HG03097 (cell line): ENCODE measurements at regions not wholly inside any gene's neighbourhood (a gene's known extent, or its start where the extent isn't known, plus 50 kb on each side); places are given as distances from the start of the nearest gene placed in this dataset.
"Not testable (repeated sequence)": the region's sequence is repeated elsewhere in the genome, so short reads cannot be mapped to it uniquely, and the experiment has no call there.

Experiments used
- ATAC-seq: cut with Tn5 transposase; IDR thresholded peaks from one replicate; pipeline ENCODE4 v1.9.1; 2021; ENCODE audit not compliant: unreplicated experiment, low FRiP score

DNA sequence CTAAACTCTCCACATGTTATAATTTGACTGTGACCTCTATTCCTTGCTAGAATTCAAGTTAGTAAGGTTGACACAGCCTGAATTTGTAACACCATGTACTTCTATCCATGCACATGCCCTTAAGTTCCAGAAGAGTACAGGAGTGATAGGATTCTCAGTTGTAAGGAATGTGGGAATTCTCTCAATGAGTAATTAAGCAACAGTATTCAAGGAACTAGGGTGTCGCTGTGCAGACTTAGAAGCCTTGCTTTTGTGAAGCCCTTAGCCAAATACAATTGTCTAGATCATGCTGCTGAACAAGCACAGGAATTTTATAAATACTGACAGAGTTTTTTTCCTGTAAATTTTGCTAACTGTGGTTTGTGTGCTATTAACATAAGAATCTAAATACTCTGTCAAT lies 276.3 kb upstream of the PTBP2 start:
- ATAC-seq: no peak

DNA sequence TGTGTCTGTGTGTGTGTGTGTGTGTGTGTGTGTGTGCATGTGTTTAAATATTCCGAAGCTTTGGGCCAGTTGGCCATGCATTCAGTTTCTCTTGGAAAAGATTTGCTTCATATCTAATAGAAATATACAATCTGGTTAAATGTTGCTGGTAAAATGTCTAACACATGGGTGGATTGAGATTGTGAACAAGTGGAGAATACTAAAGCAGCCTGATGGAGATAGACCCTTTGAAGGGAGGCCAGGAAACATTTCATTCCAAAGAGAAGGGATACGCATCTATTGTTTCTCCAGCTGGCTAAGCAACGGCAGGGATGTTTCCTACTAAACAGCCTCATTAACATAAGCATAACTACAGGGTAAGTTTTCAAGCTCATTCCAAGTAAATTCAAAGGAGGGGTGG lies 257.5 kb upstream of the PTBP2 start:
- ATAC-seq: no peak

DNA sequence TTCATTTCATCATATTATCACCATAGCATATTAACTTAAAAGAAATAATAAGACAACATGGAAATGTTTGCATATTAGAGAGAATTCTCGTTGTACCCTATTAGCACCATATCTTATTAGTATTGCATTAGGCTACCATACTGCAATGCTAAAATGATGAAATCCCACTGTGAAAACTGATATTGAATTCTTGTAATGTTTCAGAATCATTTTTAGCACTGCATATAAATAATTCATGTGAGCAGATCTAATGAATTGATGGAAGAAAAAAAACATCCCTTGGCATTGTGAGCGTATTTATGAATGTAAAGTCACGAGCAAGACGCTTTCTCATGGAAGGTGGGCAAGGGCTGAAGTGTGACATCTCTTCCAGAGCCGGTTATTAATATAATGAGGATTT lies 257.1 kb upstream of the PTBP2 start:
- ATAC-seq: no peak

DNA sequence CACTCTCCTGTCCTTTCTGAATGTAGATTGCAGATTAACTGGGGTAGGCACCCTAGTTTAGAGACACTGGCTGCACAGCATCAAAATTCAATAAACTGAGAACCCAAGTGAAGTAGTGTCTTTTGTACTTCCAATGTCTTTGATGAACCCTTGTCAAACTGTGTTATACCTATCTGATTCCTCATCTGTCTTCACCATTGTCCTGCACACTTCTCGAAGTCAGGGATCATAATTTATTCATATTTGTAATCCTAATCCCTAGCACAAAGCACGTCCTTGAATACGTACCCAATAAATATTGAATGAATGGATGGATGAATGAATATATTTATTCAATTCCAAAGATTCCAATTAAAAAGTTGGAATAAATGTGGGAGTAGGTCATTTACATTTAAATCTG lies 256.6 kb upstream of the PTBP2 start:
- no peak for ATAC-seq

DNA sequence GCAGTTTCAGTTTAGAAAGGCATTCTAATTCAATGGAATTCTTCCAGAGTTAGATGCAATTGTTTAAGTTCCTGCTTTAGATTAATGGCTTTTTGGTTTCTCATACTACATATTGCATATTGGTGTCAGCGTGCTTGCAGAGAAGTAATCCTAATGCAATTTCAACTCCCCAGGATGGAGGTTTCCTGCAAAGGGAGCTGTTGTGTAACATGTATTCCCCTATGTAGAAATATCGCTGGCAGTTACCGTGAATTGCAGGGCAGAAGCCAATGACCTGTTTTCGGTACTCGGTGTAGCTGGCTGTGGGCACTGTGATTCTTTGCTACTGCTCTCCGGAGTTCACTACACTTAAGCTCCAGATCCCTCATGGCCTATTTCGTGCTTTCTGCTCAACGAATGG lies 256.1 kb upstream of the PTBP2 start:
- no peak for ATAC-seq

DNA sequence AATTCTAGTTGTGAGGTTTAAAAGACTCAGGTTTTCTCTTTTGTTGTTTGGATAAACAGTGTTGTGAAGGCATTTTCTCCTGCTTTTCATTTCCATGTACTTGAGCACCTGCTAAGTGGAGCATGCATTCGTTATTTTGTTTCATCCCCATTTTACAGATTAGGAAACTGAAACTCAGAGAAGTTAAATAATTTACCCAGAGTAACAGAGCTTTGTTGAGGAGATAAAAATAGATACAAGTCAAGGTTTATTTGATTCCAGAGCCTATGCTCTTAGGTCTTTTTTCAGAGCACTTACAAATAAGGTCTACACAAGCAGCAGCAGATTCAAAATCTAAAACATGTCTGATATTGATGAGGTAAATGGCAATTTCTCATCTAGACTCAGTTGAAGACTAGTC lies 254.7 kb upstream of the PTBP2 start:
- ATAC-seq: no peak

DNA sequence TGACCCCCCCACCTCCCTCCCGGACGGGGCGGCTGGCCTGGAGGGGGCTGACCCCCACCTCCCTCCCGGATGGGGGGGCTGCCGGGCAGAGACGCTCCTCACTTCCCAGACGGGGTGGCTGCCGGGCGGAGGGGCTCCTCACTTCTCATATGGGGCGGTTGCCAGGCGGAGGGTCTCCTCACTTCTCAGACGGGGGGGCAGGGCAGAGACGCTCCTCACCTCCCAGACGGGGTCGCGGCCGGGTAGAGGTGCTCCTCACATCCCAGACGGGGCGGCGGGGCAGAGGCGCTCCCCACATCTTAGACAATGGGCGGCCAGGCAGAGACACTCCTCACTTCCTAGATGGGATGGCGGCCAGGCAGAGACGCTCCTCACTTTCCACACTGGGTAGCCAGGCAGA lies 251.9 kb upstream of the PTBP2 start:
- not testable (repeated sequence) for ATAC-seq

DNA sequence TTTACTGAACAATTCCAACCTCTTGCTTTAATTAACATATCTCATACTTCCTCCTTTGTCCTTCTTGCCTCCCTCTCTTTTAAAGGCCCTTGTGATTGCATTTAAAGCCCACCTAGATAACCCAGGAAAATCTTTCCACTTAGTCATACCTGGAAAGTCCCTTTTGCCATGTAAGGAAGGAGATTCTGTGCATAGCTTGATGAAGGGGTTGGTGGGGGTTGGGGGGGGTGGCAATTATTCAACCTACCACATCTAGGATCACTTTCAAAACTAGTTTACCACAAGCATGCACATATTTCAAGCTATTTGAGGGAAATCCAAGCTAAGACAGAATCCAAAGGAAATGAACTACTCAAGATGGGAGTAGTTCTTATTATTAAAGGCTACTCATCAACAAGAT lies 249.1 kb upstream of the PTBP2 start:
- ATAC-seq: no peak

DNA sequence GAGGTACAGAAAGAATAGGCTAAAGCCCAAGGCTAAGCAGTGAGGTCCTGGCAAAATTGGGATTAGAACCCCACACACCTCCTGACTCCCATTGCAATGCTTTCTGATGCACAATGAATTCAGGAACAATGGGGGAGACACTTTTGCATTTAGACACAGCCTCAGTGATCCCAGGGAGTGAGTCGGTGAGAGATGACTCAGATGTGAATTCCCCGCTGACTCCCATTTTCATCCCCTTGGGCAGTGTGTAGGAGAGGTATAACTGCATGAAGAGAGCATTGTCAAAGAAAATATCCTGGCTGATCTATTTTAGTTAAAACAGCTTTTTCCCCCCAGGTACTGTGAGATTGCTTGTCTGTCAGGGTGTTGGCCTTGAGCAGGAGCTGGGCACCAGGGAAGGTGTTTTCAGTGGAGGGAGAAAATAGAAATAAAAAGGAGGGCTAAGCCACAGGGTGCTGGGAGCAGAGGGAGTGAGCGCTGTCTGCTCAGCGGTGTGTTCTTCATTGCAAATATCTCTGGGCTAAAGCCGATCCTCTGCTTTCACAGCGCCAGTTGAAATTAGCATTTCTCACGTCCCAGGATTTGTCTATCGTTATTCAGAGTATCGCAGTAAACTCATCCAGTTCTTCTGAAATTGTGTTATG lies 247.7 kb upstream of the PTBP2 start:
- ATAC-seq: no peak

DNA sequence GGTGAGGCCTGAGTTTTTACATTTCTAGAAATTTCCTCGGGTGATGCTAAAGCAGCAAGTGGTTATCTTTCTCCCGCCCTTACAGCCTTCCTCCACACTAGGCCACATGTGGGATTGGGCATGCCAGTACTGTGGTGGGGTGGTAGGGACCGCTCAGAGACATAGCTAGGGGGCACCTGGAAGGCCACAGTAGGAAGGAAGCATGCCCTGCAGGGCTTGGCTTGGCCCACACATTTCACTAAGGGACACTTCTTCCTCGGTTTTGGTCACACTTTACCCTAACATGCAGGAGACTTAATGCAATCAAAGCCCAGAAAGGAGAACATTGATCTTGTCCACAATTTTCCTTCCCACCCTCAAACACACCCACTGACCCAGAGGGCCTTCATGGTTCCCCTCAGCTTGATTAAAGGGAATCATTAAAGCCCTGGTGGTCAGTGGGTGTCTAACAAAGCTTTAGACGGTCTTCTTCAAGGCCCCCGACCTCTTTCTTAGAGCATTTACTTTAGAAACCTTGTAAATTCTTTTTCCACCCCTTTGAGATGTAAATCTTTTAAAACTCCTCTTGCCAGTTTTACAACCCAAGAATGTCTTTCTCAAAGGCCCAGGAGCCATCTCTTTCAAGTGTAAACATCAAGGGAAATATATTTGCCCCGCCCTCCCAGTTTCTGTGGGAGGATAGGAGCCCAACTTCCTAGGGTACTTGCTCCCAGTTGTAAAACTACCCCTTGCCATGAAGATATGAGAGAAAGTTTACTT lies 246.4 kb upstream of the PTBP2 start:
- no peak for ATAC-seq

DNA sequence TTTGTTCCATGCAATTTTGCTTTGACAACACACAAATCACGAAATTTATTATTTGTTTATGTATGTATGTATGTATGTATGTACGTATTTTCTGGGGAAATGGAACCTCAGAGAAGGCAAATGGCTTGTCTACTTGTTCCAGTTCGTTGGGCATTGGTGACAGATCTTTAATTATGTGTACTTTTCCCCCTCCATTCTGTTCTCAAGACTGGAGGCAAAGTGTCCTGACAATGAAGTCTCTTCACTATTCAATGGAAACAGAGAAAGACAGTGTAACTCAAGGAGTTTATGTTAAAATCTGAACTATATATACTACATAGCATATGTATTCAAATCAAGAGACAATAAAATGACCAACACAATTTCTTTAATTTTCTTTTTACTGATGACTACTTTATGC lies 245.7 kb upstream of the PTBP2 start:
- ATAC-seq: no peak

DNA sequence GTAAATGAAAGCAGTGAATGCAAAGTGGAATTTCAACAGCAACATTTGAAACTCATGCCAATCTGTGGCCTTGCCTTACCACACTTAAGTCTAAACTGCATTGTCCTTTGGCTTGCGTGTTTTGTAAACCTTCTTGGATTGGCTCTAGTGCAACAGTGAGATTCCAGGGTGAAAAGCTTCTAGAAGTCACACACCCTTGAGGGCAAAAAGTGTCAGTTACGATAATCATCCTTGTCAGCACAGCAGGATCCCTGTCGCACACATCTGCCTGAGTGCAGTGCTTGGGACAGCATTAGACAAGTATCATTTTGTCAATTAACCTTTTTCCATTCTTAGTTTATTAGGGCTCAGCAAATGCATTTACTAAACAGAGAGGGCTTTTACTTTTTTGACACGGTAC lies 243.4 kb upstream of the PTBP2 start:
- no peak for ATAC-seq

DNA sequence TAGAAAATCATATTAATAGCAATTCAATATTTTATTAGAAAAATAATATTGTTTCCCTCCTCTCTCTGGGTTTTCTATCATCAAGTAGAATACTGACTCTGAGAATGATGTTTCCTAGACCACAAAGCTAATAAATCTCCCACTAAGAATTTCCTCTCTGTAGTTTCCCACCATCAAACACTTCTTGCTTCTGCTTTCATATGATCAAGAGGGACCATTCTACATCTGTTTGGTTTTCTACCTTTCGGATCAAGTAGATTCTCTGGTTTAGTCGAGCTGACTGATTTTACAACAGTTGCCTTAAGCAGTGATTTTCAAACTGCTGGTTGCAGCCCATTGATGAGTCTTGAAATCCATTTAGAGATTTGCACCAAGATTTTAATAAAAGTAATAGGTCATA lies 240.2 kb upstream of the PTBP2 start:
- ATAC-seq: peak; percentile 59

DNA sequence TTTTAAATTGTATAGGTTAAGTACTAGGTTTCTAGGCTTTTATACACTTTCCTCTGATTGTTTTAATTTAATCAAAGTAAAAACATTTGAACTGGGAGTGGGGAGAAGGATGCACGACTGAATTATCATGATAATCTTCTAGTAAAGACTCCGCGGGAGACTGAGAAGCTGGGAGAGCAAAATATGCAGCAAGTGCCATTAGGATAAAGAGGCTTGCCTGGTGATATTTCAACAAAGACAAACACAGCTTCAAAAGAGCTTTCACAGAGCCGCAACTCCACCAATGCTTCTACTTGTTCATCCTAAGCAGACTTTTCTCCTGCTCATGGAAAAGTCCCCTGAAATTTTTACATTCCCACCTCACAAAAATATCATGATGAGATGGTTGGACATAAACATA lies 239.0 kb upstream of the PTBP2 start:
- ATAC-seq: no peak

DNA sequence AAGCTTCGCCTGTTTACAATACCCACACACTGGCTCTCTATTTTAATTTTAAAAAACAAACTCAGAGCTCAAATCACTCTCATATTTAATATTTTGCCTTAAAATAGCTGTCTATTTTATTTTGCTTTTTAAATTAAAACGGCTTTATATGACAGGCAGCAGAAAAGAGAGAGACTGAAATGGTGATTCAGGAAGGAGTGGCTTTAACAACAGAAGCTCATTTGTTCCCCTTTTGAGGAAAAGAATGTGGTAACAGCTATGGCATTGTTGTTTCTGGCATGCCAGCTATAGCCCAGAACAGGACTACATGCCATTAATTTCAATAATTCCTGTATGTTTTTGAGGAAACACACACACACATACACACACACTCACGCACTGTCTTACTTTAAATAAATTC lies 234.2 kb upstream of the PTBP2 start:
- ATAC-seq: no peak

DNA sequence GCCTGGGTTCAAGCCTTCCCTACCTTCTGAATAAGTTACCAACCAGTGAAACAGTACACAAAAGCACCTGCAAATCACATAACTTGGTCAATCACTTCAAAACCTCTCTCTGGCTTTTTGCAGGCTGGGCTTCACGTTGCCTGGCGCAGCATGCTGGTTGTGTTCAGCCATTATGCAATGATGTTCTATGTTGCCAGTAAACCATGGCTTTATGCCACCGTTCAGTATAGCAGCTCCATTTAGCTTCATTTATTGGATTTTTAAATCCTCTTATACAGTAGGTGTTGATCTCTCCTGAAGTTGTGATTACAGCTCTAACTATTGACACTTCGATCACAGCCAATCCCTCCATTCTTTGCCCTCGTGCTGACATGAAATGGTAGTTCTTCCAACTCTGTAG lies 233.6 kb upstream of the PTBP2 start:
- no peak for ATAC-seq

DNA sequence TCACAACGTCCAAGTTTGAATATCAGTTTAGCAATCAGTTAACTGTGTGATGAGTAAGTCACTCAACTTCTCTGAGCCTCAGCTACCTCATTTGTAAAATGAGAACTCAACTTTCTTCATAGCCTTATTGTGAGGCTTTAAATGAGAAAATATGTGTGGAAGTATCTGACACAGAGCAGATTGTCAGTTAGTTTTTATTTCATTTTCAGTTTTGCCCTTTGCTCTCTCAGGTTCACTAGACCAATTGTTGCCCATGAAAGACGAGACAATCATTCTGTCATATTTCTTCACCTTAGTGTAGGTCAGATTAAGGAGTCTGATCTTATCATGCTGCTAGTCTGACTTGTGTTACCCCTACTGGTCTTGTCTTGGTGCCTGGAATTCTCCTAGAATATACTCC lies 232.8 kb upstream of the PTBP2 start:
- ATAC-seq: no peak

DNA sequence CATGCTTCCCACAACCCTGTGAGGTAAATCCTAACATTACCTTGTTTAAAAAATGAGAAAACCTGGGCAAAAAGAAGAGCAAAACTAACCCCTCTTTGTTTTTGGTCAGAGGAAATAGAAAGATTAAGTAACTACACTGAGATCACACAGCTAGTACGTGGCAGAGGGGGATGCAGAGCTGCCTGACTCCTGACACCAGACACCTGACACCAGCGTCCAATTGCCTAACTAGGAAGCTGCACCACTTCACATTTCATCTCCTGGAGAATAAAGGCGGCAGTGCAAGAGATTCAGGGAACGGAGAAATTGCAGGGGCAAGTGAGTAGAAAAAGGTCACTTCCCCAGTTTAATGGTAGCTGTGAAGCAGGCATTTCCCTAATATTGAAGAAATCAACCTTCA lies 229.3 kb upstream of the PTBP2 start:
- no peak for ATAC-seq

DNA sequence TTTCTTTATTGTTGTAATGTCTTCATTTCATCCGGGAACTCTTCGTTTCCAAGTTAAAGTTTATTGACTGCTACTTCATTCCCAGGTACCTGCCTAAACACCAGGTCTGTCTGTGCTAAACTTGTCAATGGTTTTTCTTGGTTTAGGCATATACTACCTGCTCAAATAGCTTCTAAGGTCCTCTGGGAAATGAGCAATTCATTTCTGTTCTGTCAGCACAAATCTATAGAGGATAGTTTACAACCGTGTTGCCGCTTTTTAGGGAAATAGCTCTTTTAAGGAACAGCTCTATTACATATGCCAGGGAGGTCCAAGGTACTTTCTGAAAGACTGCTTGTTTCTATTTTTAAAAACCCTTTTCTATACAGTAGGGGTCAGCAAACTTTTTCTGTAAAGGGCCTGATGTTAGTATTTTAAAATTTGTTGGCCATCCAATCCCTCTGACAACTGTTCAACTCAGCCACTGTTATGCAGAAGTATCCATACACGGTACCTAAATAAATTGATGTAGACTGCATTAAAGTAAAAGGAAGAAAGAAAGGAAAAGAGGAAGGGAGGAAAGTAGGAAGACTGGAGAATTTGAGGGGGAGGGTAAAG lies 222.7 kb upstream of the PTBP2 start:
- no peak for ATAC-seq

DNA sequence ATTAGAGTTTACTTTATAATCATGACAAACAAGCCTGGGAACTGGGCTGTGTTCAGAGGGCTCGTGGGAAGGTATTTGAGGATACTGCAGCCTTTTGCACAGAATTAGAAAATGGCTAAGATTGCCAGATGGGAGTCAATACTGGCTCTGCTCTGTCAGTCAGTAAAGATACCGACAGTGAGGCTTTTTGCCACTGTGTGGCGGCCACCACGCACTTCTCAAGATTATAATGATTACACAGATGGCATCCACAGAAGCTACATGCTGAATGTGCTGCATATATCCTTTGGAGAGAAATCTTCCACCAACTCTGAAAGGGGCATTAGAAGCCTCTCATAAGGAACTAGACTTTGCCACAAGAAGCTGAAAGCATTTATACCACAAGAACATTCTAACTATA lies 213.4 kb upstream of the PTBP2 start:
- ATAC-seq: no peak

DNA sequence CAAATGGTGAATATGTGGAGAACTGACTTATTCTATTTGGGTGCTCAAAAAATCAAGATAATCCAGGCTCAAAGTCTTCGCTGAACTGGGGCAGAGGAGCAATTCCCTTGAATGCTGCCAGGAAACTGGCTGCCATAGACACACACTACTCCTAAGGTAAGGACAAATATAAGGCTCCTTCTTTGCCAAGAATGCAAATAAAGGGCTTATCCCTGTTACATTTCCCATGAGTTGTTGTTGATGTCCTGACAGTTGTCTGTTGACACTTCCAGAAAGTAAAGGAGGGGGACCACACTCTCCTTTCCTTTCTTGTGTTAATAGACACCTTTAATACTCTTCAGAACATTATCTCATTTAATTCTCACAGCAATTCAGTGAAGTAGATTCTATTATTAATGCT lies 212.2 kb upstream of the PTBP2 start:
- ATAC-seq: no peak

DNA sequence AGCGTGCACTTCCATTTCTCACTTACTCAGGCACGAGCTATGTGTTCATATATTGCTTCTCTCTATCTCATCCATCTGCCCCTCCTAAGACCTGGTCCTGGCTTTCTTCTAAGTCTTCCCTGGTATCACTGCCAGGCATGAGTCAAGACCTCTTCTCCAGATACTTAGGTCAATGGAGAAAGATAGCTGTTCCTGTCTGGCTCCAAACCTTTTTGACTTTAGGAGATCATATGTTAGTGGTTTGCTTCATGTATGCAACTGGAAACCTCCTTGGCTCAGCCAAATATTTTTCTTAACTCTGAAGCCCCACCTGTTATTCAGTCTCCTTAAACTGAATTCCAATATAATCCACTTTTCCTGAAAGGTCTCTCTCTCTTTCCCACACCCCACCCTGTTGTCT lies 211.6 kb upstream of the PTBP2 start:
- ATAC-seq: no peak
